GM19438 (cell line): ENCODE measurements at regions not wholly inside any gene's neighbourhood (a gene's known extent, or its start where the extent isn't known, plus 50 kb on each side); places are given as distances from the start of the nearest gene placed in this dataset.
"Not testable (repeated sequence)": the region's sequence is repeated elsewhere in the genome, so short reads cannot be mapped to it uniquely, and the experiment has no call there.

Experiments
- ATAC-seq: cut with Tn5 transposase; IDR thresholded peaks from one replicate; pipeline ENCODE4 v1.9.1; 2021; ENCODE audit warnings: low read depth; ENCODE audit not compliant: unreplicated experiment

DNA sequence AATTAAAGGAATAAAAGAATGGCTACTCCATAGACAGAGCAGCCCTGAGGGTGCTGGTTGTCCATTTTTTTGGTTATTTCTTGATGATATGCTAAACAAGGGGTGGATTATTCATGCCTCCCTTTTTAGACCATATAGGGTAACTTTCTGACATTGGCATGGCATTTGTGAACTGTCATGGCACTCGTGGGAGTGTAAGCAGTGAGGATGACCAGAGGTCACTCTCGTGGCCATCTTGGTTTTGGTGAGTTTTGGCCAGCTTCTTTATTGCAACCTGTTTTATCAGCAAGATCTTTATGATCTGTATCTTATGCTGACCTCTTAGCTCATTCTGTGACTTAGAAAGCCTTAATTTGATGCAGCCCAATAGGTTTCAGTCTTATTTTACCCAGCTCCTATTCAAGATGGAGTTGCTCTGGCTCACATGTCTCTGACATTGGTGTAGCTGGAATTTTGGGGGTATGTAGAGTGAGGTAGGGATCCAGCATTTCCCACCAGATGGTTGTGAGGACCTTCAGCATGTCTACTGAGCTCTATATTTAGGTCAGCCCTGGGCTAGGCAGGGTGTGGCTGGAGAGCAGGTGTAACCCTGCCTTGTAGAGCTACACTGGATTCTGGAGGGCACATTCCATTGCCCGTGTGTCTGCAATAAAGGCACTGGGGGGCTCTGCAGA lies 103.5 kb upstream of the SLC38A2 start:
- ATAC-seq = no peak

GRCh38 chr12:46474385-46474784 lies 101.8 kb upstream of the SLC38A2 start:
- ATAC-seq = not testable (repeated sequence)

DNA sequence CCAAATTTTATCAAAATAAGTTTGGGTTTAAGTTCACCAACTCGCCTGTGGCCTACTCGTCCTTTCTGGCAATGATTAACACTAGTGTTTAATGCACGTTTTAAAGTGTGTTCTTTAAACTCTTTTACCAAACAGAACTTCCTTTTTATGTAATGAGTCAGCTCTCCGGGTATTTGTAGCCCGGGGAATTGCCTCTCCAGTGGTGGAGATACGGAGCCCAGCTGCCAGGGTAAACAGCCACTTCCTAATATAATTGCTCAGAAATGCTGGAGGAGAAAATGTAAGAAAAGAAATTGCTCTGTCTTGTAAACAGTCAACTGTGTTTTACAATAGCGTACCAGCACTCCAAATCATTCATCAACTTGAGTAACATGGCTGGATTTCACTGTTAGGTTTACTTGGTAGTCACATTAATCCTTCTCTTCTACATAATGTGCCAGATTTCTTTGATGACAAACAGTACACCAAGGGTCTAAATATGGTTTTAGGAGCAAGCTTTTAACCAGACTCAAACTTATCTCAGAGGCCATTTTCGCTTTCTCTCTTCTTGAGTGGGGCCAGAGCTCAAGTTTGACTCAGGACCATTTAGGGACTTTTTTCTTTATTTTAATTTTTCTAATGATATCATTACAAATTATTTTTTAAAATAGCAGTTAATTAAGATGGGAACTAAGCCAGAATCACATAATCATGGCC lies 101.2 kb upstream of the SLC38A2 start:
- peak; percentile 90 for ATAC-seq

- ATAC-seq = no peak
These were observed 100.5 kb upstream of the SLC38A2 start for GRCh38 chr12:46472893-46473633.

DNA sequence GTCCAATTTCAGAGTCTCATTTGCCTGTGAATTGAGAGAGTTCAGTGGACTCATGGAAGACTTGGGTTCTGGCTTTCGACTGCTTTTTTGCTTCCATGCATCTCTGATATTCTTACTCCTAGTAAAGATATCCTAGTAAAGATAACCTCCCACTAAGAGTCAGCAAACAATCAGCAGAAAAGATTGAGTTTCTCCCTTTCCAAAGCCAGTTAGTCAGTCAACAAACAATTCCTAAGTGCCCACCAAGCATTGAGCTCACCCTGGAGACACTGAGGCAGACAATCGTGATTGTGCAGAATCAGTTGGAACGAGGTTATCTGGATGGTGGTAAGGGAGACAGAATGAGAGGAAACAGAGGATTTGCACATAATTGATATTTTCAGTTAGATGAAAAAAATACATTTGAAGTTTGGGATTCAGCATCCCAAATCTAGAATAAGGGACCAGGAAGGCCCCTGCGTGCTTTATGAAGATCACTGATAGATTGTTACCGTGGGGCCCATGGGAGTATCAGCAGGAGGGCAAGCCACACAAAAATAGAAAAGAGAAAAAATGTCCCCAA lies 99.7 kb upstream of the SLC38A2 start:
- no peak for ATAC-seq

- ATAC-seq = no peak
These were observed 98.8 kb upstream of the SLC38A2 start for GRCh38 chr12:46471404-46471803.

DNA sequence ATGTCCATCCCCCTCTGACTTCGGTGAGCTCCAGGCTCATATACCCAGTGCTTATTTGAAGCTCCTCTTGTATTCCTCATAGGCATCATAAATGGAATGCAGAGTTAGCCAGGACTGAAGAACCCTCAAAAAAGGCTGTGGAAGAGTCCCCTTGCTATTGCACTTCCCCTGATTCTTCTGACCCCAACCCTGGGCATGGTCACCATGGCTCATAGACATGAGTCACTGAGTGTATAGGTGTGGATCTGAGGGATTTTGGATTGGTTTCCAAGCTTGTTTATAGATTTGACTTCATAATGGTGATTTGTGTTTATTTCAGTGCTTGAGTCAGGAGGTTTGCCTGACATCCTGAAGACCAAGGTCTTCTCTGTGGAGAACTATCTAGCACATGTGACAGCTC lies 98.4 kb upstream of the SLC38A2 start:
- no peak for ATAC-seq

DNA sequence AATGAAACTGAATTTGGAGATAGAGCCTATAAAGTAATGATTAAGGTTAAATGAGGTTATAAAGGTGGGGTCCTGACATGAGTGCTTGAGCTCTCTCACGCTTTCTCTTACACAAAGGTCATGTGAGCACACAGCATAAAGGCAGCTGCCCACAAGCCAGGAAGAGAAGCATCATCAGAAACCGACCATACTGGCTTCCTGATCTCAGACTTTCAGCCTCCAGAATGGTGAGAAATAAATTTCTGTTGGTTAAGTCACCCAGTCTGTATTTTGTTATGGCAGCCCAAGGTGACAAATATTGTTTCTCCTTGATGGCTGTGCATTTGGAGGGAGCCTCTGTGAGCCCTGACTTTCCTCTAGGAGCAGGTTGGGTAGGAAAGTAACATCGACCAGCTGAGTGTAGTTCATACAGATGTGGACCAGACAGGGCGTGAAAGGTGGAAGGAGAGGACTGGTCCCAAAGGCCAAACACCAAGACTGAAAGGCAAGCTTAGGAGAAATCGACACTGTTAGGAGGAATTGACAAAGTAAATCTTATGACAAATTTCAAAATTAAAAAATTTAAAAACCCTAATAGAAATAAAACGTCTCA lies 97.6 kb upstream of the SLC38A2 start:
- peak; percentile 51 for ATAC-seq

GRCh38 chr12:46468813-46469212 lies 96.2 kb upstream of the SLC38A2 start:
- ATAC-seq = no peak

DNA sequence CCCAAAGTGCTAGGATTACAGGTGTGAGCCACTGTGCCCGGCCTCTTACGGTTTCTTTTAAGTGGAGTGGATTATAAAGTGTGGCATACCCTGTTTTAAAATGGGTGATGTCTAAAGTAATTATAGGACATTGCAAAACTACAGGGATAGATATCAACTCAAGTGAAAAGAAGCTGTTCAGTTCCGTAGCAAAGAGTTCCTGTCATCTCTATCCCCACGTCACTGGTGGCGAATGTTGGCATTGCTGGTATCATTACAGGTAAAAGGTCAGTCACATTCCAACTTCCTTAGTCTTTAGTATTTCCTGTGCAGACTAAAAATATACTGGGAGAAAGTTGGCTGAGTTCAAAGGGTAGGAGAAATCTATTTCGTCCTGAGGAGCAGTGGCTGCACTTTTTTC lies 95.6 kb upstream of the SLC38A2 start:
- ATAC-seq = no peak

DNA sequence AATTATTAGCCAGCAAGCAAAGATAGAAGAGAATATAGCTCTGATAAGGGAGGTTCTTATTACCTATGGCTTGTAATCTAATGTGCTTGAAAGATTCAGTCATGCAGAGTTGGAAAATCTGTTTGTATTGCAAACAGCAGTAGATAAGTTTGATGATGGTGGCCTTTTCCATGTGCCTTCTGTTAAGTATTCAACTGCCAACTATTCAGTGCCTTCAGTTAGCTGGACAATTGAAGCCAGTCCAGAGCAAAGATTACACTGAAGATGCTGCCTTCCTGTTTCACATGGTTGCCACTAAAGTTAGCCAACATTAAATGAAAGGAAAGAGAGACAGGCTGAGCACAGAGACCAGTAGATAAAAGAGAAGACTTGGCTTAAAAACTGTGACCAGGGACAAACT lies 92.7 kb upstream of the SLC38A2 start:
- ATAC-seq = no peak

- ATAC-seq = no peak
These were observed 92.3 kb upstream of the SLC38A2 start for GRCh38 chr12:46464863-46465262.

- no peak for ATAC-seq
These were observed 90.2 kb upstream of the SLC38A2 start for GRCh38 chr12:46462641-46463355.

- no peak for ATAC-seq
These were observed 89.5 kb upstream of the SLC38A2 start for GRCh38 chr12:46461907-46462640.

GRCh38 chr12:46461459-46461858 lies 88.9 kb upstream of the SLC38A2 start:
- no peak for ATAC-seq

- ATAC-seq = no peak
These were observed 88.2 kb upstream of the SLC38A2 start for GRCh38 chr12:46460682-46461210.

- ATAC-seq = no peak
These were observed 87.4 kb upstream of the SLC38A2 start for GRCh38 chr12:46459861-46460545.

GRCh38 chr12:46459111-46459510 lies 86.5 kb upstream of the SLC38A2 start:
- no peak for ATAC-seq
